ENCODE measurements at regions not wholly inside any gene's neighbourhood (a gene's known extent, or its start where the extent isn't known, plus 50 kb on each side); places are given as distances from the start of the nearest gene placed in this dataset.
"Not testable (repeated sequence)": the region's sequence is repeated elsewhere in the genome, so short reads cannot be mapped to it uniquely, and the experiment has no call there.

GRCh38 chr12:24356240-24356804 is 406.9 kb upstream of the SOX5 start:
- no peak for DNase-seq

GRCh38 chr12:24352363-24352762 is 402.9 kb upstream of the SOX5 start:
- no peak for DNase-seq

- DNase-seq = no peak
These were observed 399.8 kb upstream of the SOX5 start for GRCh38 chr12:24349051-24349799.

GRCh38 chr12:24348180-24348579 is 398.7 kb upstream of the SOX5 start:
- DNase-seq = not testable (repeated sequence)

- no peak for DNase-seq
These were observed 378.8 kb upstream of the SOX5 start for GRCh38 chr12:24328261-24328660.

GRCh38 chr12:24325331-24325730 is 375.9 kb upstream of the SOX5 start:
- no peak for DNase-seq

- no peak for DNase-seq
These were observed 358.4 kb upstream of the SOX5 start for GRCh38 chr12:24307716-24308335.

- DNase-seq = no peak
These were observed 357.7 kb upstream of the SOX5 start for GRCh38 chr12:24307153-24307552.

- no peak for DNase-seq
These were observed 356.5 kb upstream of the SOX5 start for GRCh38 chr12:24306001-24306400.

- no peak for DNase-seq
These were observed 354.8 kb upstream of the SOX5 start for GRCh38 chr12:24304285-24304684.

- DNase-seq = no peak
These were observed 353.2 kb upstream of the SOX5 start for GRCh38 chr12:24302708-24303107.

GRCh38 chr12:24297516-24297915 is 348.0 kb upstream of the SOX5 start:
- DNase-seq = no peak

- no peak for DNase-seq
These were observed 344.1 kb upstream of the SOX5 start for GRCh38 chr12:24293549-24293948.

GRCh38 chr12:24287963-24288362 is 338.5 kb upstream of the SOX5 start:
- no peak for DNase-seq

- DNase-seq = no peak
These were observed 336.0 kb upstream of the SOX5 start for GRCh38 chr12:24285448-24285847.

- DNase-seq = no peak
These were observed 331.9 kb upstream of the SOX5 start for GRCh38 chr12:24281341-24281740.

- DNase-seq = no peak
These were observed 330.8 kb upstream of the SOX5 start for GRCh38 chr12:24280056-24280842.

- DNase-seq = no peak
These were observed 329.4 kb upstream of the SOX5 start for GRCh38 chr12:24278832-24279231.

GRCh38 chr12:24270965-24271364 is 321.5 kb upstream of the SOX5 start:
- DNase-seq = no peak

- no peak for DNase-seq
These were observed 321.0 kb upstream of the SOX5 start for GRCh38 chr12:24270464-24270863.

- no peak for DNase-seq
These were observed 319.3 kb upstream of the SOX5 start for GRCh38 chr12:24268663-24269186.

GRCh38 chr12:24266982-24267381 is 317.5 kb upstream of the SOX5 start:
- DNase-seq = no peak

- no peak for DNase-seq
These were observed 307.2 kb upstream of the SOX5 start for GRCh38 chr12:24256684-24257083.

All from AML-193 (cell line).